Natural killer cell (primary cell): ENCODE measurements at regions not wholly inside any gene's neighbourhood (a gene's known extent, or its start where the extent isn't known, plus 50 kb on each side); places are given as distances from the start of the nearest gene placed in this dataset.

Experiments used
- ATAC-seq, 3 donors: fragments of 150-1000 bp in 2 of 3; fragments of 200-7000 bp in 1 of 3; cut with Tn5 transposase; 1 replicate in 1 of 3; 2 replicates in 2 of 3; pipeline ENCODE4 v1.10.0; 2021; ENCODE audit warnings: mild to moderate bottlenecking in 2 of 3, moderate library complexity in 2 of 3
- DNase-seq, 2 donors: peaks; one replicate each; pipeline versions ENCODE4 v3.0.0 to v3.0.0-alpha.2; 2013 to 2021; ENCODE audit warnings: mixed read lengths in 1 of 2
- H3K27ac ChIP-seq: one replicate; pipeline ENCODE4 v1.5.1; 2013; ENCODE audit warnings: mild to moderate bottlenecking, low read length
- H3K27me3 ChIP-seq: one replicate; pipeline ENCODE4 v1.6.1; 2013; ENCODE audit warnings: low read length; ENCODE audit not compliant: control insufficient read depth, insufficient read depth
- H3K36me3 ChIP-seq: one replicate; pipeline ENCODE4 v1.6.1; 2013; ENCODE audit warnings: low read length; ENCODE audit not compliant: control insufficient read depth, insufficient read depth
- H3K4me1 ChIP-seq: one replicate; pipeline ENCODE4 v1.6.1; 2013; ENCODE audit warnings: low read length; ENCODE audit not compliant: control insufficient read depth, insufficient read depth
- H3K4me3 ChIP-seq: one replicate; pipeline ENCODE4 v1.5.1; 2013; ENCODE audit warnings: low read length
- H3K9me3 ChIP-seq: one replicate; pipeline ENCODE4 v1.6.1; 2013; ENCODE audit warnings: low read length; ENCODE audit not compliant: control insufficient read depth, insufficient read depth
- H3K27ac Mint-ChIP-seq, 2 donors: one replicate each; pipeline ENCODE4 v1.8.0; 2022; ENCODE audit warnings: mild to moderate bottlenecking in 2 of 2, mixed read lengths in 2 of 2, moderate library complexity in 1 of 2
- H3K27me3 Mint-ChIP-seq, 2 donors: one replicate each; pipeline ENCODE4 v1.8.0; 2022; ENCODE audit warnings: low read depth in 2 of 2, mixed read lengths in 2 of 2
- H3K36me3 Mint-ChIP-seq: one replicate; pipeline ENCODE4 v1.8.0; 2022; ENCODE audit warnings: mixed read lengths
- H3K4me1 Mint-ChIP-seq, 2 donors: one replicate each; pipeline ENCODE4 v1.8.0; 2022; ENCODE audit warnings: mixed read lengths in 2 of 2
- H3K4me3 Mint-ChIP-seq: one replicate; pipeline ENCODE4 v1.8.0; 2022; ENCODE audit warnings: mild to moderate bottlenecking, moderate library complexity, mixed read lengths
- H3K9me3 Mint-ChIP-seq, 2 donors: one replicate each; pipeline ENCODE4 v1.8.0; 2022; ENCODE audit warnings: mixed read lengths in 2 of 2
- CTCF ChIP-seq: fragments of 200-600 bp; IDR thresholded peaks from one replicate; pipeline ENCODE4 v1.8.0; 2022; ENCODE audit warnings: antibody characterized with exemption
- WGBS: methylation state at CpG from one replicate; pipeline ENCODE4 v1.1.7; 2013; ENCODE audit warnings: missing lambda C conversion rate; ENCODE audit not compliant: insufficient coverage; 5-methylcytosine and 5-hydroxymethylcytosine counted together
- intact Hi-C: fragments of 100-400 bp; cut with micrococcal nuclease; formaldehyde crosslinking; loops from one replicate; pipeline ENCODE4 v1.14.2; 2022

DNA sequence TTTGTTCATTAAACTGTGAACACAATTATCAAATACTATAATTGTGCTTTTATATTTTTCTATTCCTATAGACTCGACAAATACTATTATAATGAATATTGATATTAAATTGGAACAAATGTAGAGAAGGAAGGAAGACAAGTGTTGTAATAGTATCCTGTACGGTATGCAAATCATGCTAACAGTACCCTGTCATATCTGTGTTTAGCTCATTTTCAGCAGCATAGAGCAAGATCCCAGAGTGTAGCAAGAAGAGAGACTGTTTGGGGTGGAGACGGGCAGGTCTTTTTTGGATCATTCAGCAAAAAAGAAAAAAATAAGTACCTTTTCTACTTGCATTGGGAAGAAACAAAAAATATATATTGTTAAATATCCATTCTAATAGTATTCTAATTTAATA lies 224.1 kb downstream of the TPRG1 start:
- no peak overlapping the region for H3K27ac Mint-ChIP-seq
- intact Hi-C loops, result no loop called here
- 64% methylated on average over 1 of the region's 3 CpGs for WGBS
- no peak for TF ChIP-seq CTCF
- Histone ChIP-seq H3K36me3 (no peaks in the 10 kb centered on the region), H3K27ac (no peak overlapping the region), H3K4me3 (no peak overlapping the region), H3K9me3 (no peaks in the 10 kb centered on the region), H3K27me3 (no peaks in the 10 kb centered on the region), H3K4me1 (no peaks in the 10 kb centered on the region)
- ATAC-seq (no peak), DNase-seq (no peak)
- H3K27me3 Mint-ChIP-seq, result peaks cover 0 to 2% of the 10 kb centered on the region in 2 donors
- H3K4me3 Mint-ChIP-seq, result no peak overlapping the region
- H3K36me3 Mint-ChIP-seq, result no peaks in the 10 kb centered on the region
- H3K4me1 Mint-ChIP-seq, result no peaks in the 10 kb centered on the region
- H3K9me3 Mint-ChIP-seq, result peaks cover 0 to 2% of the 10 kb centered on the region in 2 donors

- peaks cover 0 to 2% of the 10 kb centered on the region in 2 donors for H3K27me3 Mint-ChIP-seq
- intact Hi-C loops, result no loop called here
- Histone ChIP-seq H3K4me3 (no peak overlapping the region), H3K27me3 (no peaks in the 10 kb centered on the region), H3K36me3 (no peaks in the 10 kb centered on the region), H3K27ac (no peak overlapping the region), H3K4me1 (no peaks in the 10 kb centered on the region), H3K9me3 (no peaks in the 10 kb centered on the region)
- 90% methylated on average over 2 of the region's 2 CpGs for WGBS
- H3K9me3 Mint-ChIP-seq, result peaks cover 0 to 2% of the 10 kb centered on the region in 2 donors
- TF ChIP-seq CTCF, result no peak
- DNase-seq, result no peak
- no peak overlapping the region for H3K4me3 Mint-ChIP-seq
- ATAC-seq, result no peak
- no peak overlapping the region for H3K27ac Mint-ChIP-seq
- no peaks in the 10 kb centered on the region for H3K36me3 Mint-ChIP-seq
- no peaks in the 10 kb centered on the region for H3K4me1 Mint-ChIP-seq
Observed at GRCh38 chr3:189398656-189399055, 226.9 kb downstream of the TPRG1 start.

DNA sequence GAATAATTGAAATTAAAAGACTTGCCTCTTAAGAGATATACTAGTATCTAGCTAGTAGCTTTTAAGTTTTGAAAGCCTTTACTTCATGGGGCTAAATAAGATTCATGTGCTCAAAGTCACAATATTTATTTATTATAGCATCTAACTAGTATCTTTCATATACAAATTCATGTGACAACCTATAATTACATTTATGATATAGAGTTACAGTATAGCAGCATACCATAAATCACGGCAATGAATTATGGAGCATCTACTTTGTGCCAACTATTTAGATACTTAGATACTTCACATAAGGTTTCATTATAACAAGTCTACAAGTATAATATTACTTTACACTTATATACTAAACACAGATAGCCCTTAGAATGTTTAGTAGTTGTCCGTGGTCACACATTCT lies 229.4 kb downstream of the TPRG1 start:
- H3K4me1 Mint-ChIP-seq, result no peaks in the 10 kb centered on the region
- no peaks in the 10 kb centered on the region for H3K36me3 Mint-ChIP-seq
- Histone ChIP-seq H3K36me3 (no peaks in the 10 kb centered on the region), H3K9me3 (no peaks in the 10 kb centered on the region), H3K27ac (no peak overlapping the region), H3K27me3 (no peaks in the 10 kb centered on the region), H3K4me3 (no peak overlapping the region), H3K4me1 (no peaks in the 10 kb centered on the region)
- no peak overlapping the region for H3K27ac Mint-ChIP-seq
- WGBS, result 100% methylated on average over 1 of the region's 2 CpGs
- H3K9me3 Mint-ChIP-seq, result peaks cover 0 to 2% of the 10 kb centered on the region in 2 donors
- ATAC-seq (no peak), DNase-seq (no peak)
- H3K27me3 Mint-ChIP-seq, result peaks cover 0 to 2% of the 10 kb centered on the region in 2 donors
- no peak for TF ChIP-seq CTCF
- H3K4me3 Mint-ChIP-seq, result no peak overlapping the region
- intact Hi-C loops, result no loop called here

DNA sequence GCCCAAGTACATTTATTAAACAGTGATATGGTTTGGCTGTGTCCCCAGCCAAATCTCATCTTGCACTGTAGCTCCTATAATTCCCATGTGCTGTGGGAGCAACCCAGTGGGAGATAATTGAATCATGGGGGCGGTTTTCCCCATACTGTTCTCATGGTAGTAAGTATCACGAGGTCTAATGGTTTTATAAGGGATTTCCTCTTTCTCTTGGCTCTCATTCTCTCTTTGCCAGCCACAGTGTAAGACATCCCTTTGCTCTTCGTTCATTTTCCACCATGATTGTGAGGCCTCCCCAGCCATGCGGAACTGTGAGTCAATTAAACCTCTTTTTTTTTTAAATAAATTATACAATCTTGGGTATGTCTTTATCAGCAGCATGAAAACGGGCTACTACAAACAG lies 228.0 kb upstream of the TP63 start:
- intact Hi-C loops, result no loop called here
- ATAC-seq (no peak), DNase-seq (no peak)
- H3K4me3 ChIP-seq, result no peak overlapping the region
- no peaks in the 10 kb centered on the region for H3K36me3 Mint-ChIP-seq
- WGBS, result 96% methylated on average over 3 of the region's 5 CpGs
- H3K36me3 ChIP-seq, result no peaks in the 10 kb centered on the region
- H3K4me1 ChIP-seq, result no peaks in the 10 kb centered on the region
- H3K4me1 Mint-ChIP-seq, result no peaks in the 10 kb centered on the region
- no peaks in the 10 kb centered on the region for H3K9me3 Mint-ChIP-seq
- no peaks in the 10 kb centered on the region for H3K9me3 ChIP-seq
- H3K27ac ChIP-seq, result no peak overlapping the region
- H3K4me3 Mint-ChIP-seq, result no peak overlapping the region
- no peak overlapping the region for H3K27ac Mint-ChIP-seq
- TF ChIP-seq CTCF, result no peak
- no peaks in the 10 kb centered on the region for H3K27me3 Mint-ChIP-seq
- H3K27me3 ChIP-seq, result no peaks in the 10 kb centered on the region
